ENCODE measurements at regions not wholly inside any gene's neighbourhood (a gene's known extent, or its start where the extent isn't known, plus 50 kb on each side); places are given as distances from the start of the nearest gene placed in this dataset.

DNA sequence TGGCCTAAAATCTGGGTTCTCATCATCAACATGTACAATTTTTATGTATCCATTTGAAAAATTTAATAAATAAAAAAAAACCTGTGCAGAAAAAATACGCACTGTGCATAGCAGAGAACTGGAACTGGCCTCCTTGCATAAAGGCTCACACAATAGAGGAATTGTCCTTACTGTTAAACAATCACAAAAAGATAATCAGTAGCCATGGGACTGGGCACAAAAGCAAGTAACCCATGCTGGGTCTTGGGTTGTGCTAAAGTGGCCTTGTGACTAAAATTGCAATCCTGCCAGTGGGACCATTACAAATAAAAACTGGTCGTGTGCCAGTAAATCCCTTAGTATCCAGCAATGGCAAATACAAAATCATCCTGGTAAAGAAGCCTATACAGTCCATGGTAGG, 1646.6 kb downstream of the MAT2B start:
- ATAC-seq, result no peak
- no peak for DNase-seq (ENCODE audit: low read depth, low spot score)
- Histone ChIP-seq H3K4me2 (ENCODE audit: control insufficient read depth, insufficient read depth) (no peak overlapping the region), H3K4me3 (no peak overlapping the region), H3K27ac (ENCODE audit: control insufficient read depth, insufficient read depth) (no peak overlapping the region), H2AFZ (ENCODE audit: control insufficient read depth, low read depth, low read length) (no peak overlapping the region), H3K9ac (ENCODE audit: control insufficient read depth, insufficient read depth, low read length) (no peak overlapping the region), H3K9me3 (replicated peaks; ENCODE audit: control insufficient read depth, insufficient read depth, low read length) (no peaks in the 10 kb centered on the region), H3K79me2 (ENCODE audit: control insufficient read depth, insufficient read depth, low read length) (no peaks in the 10 kb centered on the region), H3K4me1 (ENCODE audit: control insufficient read depth, insufficient read depth, low read length) (no peaks in the 10 kb centered on the region), H3K27me3 (replicated peaks in 1 of 2; ENCODE audit: control insufficient read depth in 2 of 2, insufficient read depth in 2 of 2, low read length in 1 of 2) (no peaks in the 10 kb centered on the region), H4K20me1 (ENCODE audit: control insufficient read depth, insufficient read depth) (no peaks in the 10 kb centered on the region), H3K36me3 (ENCODE audit: control insufficient read depth in 2 of 2, insufficient read depth in 2 of 2, low read length in 1 of 2) (no peaks in the 10 kb centered on the region)
- intact Hi-C loops (cut with micrococcal nuclease; ENCODE audit: unreplicated experiment) (no loop called here), in situ Hi-C loops (cut with MboI) (no loop called here)
- POLR2A ChIA-PET, result no interaction called here
- FAIRE-seq, result no peak
- no TSS peak for BruUV-seq (replicated peaks)
- CTCF ChIA-PET, result interaction anchor here (2.2 kb wide), 1 partner anchor 12 kb away, joined by 5 read pairs; no protein-coding TSS in a partner anchor
- SMC1A ChIA-PET (ENCODE audit: uncharacterized antibody, unreplicated experiment), result interaction anchor here (4.1 kb wide), 1 partner anchor 12 kb away, joined by 33 read pairs; no protein-coding TSS in a partner anchor
- RAD21 ChIA-PET (ENCODE audit: unreplicated experiment), result no interaction called here
- WGBS (ENCODE audit: insufficient coverage, insufficient replicate concordance, low lambda C conversion rate, missing lambda C conversion rate), result 0% methylated on average over 2 of the region's 2 CpGs
- TF ChIP-seq PAX8 (IDR thresholded peaks at IDR 0.05), result no peak
- no peak for TF ChIP-seq SUZ12 (IDR thresholded peaks at IDR 0.05; ENCODE audit: unreplicated experiment)
- TF ChIP-seq NR2C2 (IDR thresholded peaks at IDR 0.05; ENCODE audit: borderline replicate concordance, control insufficient read depth, insufficient read length, low read depth), result no peak
- TF ChIP-seq, protein P1, sequence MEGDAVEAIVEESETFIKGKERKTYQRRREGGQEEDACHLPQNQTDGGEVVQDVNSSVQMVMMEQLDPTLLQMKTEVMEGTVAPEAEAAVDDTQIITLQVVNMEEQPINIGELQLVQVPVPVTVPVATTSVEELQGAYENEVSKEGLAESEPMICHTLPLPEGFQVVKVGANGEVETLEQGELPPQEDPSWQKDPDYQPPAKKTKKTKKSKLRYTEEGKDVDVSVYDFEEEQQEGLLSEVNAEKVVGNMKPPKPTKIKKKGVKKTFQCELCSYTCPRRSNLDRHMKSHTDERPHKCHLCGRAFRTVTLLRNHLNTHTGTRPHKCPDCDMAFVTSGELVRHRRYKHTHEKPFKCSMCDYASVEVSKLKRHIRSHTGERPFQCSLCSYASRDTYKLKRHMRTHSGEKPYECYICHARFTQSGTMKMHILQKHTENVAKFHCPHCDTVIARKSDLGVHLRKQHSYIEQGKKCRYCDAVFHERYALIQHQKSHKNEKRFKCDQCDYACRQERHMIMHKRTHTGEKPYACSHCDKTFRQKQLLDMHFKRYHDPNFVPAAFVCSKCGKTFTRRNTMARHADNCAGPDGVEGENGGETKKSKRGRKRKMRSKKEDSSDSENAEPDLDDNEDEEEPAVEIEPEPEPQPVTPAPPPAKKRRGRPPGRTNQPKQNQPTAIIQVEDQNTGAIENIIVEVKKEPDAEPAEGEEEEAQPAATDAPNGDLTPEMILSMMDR (IDR thresholded peaks at IDR 0.05 in 2 of 3, conservative IDR thresholded peaks at IDR 0.05 in 1 of 3; ENCODE audit: control insufficient read depth in 2 of 3, extremely low read depth in 1 of 3, insufficient read depth in 1 of 3, low read depth in 3 of 3, low read length in 3 of 3), result no peak
- TF ChIP-seq ASH2L (IDR thresholded peaks at IDR 0.05; ENCODE audit: borderline replicate concordance, low read depth), result no peak
- no peak for TF ChIP-seq EP300 (IDR thresholded peaks at IDR 0.05; ENCODE audit: borderline replicate concordance in 1 of 2, control insufficient read depth in 1 of 2, low read depth in 2 of 2, low read length in 2 of 2)
- no peak for TF ChIP-seq SP1 (IDR thresholded peaks at IDR 0.05; ENCODE audit: low read depth, low read length)

Measured in GM12878 (cell line).